Activated T-cell treated with anti-CD3 and anti-CD28 coated beads for 48 hours (primary cell): ENCODE measurements at regions not wholly inside any gene's neighbourhood (a gene's known extent, or its start where the extent isn't known, plus 50 kb on each side); places are given as distances from the start of the nearest gene placed in this dataset.
"Not testable (repeated sequence)": the region's sequence is repeated elsewhere in the genome, so short reads cannot be mapped to it uniquely, and the experiment has no call there.

Source experiments
- DNase-seq: peaks from one replicate; pipeline ENCODE4 v3.0.0-alpha.2; 2020; ENCODE audit warnings: low read depth

DNA sequence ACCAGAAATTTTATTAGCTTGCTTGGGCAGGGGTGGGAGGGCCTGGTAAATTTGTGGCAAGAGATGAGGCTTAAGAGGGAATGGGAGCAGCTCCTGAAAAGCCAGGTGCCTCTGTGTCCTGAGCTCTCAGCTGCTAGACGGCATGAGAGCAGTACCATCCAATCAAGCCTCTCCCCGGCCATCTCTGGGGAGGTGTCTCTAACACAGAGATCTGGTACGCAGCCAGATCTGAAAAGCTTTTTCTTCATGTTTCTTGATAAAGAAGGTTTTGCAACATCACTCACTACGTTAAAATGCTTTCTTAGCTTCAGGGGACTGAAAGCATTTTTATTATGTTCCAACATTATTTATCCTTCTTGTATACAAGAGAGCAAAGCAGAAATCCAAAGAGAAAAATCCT is 488.2 kb downstream of the RBFOX1 start:
- no peak for DNase-seq

DNA sequence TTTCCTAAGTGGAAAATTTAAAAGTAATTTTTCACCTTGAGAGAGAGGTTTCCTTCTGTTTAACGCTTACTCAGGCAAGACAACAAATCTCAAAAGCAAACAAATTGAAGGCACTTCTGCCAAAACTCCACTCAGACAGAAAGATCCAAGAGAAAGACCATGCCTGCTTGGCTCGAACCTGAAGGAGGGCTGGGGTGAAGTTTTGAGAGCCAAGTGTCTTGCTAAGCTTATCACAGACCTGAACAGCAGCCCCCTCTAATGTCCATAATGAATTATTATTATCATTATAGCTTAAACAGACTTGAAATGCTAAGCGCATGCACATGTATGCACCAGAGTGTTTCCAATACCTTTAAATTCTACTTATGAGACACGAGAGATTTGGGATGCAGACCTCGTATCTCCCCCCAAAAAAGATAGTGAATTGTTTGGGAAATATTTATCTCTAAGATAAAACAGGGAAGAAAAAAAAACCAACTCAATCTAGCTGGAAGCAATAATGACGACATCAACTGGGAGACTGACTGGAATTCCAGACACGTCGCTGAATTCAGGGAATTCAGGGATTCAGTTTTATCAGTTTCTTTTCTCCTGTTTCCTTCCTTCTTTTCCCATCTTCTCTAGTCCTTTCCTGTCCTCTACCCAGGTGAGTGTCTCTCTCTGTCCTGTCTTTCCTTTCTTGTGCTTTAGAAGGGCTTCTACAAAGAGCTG is 473.2 kb downstream of the RBFOX1 start:
- DNase-seq = no peak

DNA sequence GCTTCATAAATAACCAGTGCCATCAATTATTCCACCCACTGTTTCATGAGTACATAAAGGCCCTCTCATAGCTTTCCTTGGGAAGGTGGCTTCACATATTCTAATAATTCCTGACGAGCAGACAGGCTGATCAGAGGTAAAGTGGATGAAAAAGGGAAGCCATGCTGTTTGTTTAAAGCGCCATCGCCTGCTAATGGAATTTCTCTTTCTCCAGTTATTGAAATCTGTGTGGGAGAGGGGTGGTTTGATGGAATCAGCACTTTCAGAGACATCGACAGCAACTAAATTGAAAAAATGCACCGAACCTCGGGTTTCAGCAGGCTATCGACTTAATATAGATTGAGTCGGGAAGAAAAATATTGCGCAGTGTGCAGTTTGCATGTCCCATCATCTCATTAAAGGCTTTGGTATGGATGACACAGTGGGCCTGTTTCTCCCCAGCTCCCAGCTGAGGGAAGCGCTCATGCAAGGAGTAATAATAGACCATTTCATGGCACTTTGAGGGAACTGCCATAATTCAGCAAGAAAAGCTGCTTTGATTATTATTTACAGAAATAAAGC is 472.1 kb downstream of the RBFOX1 start:
- DNase-seq = no peak

DNA sequence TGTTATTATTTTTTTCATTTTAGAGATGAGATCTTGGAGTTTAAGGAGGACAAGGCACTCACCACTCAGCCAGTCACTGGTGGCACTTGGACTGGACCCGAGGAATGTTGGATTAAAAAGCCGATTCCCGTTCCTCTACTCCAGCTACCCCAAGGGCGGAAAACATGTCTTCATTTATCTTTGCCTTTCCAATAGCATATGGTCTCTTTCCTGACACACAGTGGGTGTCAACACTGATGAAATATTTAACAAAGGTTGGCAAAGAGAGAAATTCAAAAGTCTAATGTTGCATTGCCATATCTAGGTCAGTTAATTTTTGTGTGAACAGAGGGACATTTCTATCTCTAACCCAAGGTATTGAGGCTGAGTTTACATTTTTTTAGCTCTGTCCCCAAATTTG is 459.7 kb downstream of the RBFOX1 start:
- no peak for DNase-seq

DNA sequence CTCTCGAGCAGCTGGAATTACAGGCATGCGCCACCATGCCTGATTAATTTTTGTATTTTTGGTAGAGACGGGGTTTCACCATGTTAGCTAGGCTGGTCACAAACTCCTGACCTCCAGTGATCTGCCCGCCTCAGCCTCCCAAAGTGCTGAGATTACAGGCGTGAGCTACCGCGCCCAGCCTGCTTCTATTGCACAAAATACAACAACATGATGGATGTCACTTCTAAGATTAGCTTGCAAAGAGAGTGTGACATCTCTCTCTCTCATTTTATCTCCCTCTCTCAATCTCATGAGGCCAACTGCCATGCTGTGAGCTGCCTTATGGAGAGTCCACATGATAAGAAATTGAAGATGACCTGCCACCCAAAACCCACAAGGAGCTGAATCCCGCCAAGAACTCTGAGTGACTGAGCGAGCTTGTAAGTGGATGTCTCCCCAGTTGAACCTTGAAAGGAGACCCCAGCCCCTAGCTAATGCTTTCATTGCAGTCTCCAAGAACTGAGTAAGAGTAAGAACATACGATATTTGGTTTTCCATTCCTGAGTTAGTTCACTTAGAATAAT is 458.5 kb downstream of the RBFOX1 start:
- DNase-seq = no peak

DNA sequence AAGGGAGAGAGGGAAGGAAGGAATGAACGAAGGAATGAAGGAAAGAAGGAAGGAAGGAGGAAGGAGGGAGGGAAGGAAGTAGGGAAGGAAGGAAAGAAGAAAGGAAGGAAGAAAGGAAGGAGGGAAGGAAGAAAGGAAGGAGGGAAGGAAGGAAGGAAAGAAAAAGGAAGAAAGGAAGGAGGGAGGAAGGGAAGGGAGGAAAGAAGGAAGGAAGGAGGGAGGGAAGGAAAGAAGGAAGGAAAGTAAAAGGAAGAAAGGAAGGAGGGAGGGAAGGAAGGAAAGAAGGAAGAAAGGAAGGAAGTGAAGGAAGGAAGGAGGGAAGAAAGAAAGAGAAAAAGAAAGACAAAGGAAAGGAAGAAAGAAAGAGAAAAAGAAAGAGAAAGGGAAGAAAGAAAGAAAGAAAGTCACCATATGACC is 442.4 kb downstream of the RBFOX1 start:
- DNase-seq = no peak

DNA sequence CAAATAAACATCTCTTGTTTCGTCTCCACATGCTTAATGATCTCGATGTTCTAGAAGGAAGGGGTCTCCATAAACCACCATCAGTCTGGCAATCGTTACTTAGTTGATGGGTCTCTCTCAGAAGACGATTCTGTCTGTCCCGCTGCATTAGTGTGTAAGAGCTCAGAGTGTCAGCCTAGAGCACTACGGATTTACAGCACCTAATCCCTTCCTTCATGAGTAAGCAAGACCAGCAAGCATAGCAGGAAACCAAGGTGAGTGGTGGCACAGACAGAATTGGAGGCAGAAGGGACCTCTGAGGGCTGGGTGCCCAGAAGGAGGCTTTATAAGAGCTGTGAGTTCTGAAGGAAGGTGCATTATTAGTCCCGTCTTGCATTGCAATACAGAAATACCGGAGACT is 440.1 kb downstream of the RBFOX1 start:
- no peak for DNase-seq

DNA sequence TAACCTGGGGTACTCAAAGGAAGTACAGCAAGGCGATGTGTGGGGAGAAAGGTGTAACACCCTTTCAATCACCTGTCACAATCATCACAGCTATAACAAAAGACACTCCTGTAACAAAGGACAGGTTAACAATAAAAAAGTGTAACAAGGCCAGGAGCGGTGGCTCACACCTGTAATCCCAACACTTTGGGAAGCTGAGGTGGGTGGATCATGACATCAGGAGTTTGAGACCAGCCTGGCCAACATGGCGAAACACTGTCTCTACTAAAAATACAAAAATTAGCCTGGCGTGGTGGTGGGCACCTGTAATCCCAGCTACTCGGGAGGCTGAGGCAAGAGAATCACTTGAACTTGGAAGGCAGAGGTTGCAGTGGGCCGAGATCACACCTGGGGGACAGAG is 436.4 kb downstream of the RBFOX1 start:
- not testable (repeated sequence) for DNase-seq

DNA sequence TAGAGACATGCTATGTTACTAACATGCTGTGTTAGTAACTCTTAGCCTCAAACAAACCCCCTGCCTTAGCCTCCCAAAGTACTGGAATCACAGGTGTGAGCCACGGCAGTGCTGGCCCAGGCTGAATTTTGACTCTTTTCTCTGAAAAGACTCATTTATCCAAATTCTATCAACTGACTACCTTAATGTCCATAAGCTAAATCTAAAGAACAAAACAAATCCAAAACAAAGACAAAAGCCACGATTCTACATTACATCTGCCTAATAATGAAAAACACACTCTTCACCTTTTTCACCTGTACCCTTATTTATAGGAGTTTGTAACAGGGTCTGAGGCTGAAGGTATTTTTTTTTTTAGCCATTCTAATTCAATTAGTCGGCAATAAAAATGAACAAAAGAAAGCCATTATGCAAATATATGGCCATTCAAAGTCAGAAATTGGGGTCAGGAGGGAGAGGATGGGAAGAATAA is 432.5 kb downstream of the RBFOX1 start:
- DNase-seq = no peak

DNA sequence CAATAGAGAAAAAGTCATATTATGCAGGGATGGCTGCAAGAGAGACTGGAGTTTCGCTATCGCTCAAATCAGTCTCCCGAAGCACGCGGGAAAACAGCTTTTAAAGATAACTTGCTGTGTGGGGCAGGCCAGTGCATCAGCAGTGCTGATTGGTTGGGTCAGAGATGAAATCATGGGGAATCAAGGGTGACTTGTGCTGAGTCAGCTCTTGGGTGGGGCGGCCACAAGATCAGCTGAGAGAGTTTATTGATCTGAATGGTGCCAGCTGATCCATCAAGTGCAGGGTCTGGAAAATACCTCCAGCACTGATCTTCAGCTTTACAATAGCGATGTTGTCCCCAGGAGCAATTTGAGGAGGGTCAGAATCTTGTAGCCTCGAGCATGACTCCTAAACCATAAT is 430.5 kb downstream of the RBFOX1 start:
- no peak for DNase-seq
